ENCODE measurements at regions not wholly inside any gene's neighbourhood (a gene's known extent, or its start where the extent isn't known, plus 50 kb on each side); places are given as distances from the start of the nearest gene placed in this dataset.

DNA sequence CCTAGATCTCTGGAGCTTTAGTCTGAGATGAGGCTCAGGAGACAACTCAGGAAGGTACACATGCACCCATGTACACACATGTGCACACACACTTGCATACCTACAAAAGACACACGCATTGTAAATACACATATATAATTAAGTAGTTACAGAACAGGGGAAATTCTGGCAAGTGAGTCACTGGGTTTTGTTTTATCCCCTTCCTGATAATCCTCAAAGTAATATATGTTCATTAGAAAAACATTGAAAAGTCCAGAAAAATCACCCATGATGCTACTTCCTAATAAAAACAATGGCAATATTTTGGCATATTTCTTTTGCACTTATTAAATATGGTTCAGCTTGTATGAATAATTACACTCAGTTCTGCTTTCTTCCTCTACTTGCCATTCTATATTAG is 115.3 kb upstream of the ECI2 start:
- TF ChIP-seq CTCF (conservative IDR thresholded peaks at IDR 0.05; ENCODE audit: low read length) (no peak), EZH2phosphoT487 (IDR thresholded peaks at IDR 0.05; ENCODE audit: borderline replicate concordance, low read depth, low read length) (no peak)
